Epithelial cell of prostate (primary cell): ENCODE measurements at regions not wholly inside any gene's neighbourhood (a gene's known extent, or its start where the extent isn't known, plus 50 kb on each side); places are given as distances from the start of the nearest gene placed in this dataset.
"Not testable (repeated sequence)": the region's sequence is repeated elsewhere in the genome, so short reads cannot be mapped to it uniquely, and the experiment has no call there.

Experiments
- DNase-seq: peaks from one replicate; pipeline ENCODE4 v3.0.0-alpha.2; 2011; ENCODE audit warnings: low read depth, low spot score
- H3K27ac ChIP-seq: fragments of 450-650 bp; 2 replicates; pipeline ENCODE4 v1.5.1; 2017; ENCODE audit warnings: mild to moderate bottlenecking

DNA sequence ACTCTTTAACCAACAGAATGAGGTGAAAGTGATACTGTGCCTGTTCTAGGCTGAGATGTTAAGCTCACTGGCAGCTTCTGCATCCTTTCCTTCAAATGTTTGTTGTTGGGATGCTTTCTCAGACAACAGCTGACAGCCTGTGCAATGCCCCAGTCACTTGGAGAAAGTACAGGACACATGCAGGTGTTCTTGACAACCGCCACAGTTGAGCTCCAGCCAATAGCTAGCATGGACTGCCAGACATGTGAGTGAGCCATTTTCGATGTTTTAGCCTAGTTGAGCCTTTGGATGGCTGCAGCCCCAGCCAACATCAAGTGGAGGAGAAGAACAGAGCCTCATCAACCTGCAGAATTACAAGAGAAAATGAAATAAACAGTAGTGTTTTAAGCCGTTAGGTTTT is 94.1 kb upstream of the PPP3CA start:
- no peak overlapping the region for H3K27ac ChIP-seq
- no peak for DNase-seq

DNA sequence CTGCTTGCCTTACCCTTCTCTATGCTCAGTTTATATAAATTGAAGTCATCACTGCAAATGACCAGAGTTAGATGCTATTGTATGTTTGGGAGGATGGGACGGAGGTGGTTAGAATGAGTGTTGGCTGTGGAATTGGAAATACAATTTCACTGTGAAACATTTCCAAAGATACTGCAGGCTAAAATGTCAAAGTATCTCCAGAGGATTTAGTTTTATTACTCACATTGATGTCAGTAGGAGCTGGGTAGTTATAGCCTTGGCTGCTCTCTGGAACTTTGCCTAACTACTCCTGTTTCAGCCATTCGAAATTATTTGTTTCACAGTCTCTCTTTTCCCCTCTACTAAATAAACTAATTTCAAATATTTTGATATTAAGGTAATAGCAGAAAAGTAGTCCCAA is 92.6 kb upstream of the PPP3CA start:
- H3K27ac ChIP-seq, result no peak overlapping the region
- DNase-seq, result no peak

DNA sequence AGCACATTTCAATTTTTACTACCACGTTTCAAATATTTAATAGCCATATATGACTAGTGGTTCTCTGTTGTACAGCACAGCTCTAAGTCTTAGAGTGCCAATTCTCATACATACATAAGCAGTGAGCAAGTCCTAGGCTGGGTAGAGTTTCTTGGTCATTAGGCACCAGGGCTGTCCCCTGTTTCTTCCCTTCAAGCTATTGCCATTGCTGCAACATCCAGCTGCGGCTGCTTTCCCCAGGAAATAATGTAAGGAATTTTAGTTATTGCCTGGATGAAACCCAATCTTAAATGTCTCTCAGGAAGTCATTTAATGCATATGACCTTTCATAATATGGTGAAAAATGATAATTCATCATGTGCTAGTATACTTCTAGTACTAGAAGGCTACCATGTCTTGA is 74.1 kb upstream of the PPP3CA start:
- no peak for DNase-seq

DNA sequence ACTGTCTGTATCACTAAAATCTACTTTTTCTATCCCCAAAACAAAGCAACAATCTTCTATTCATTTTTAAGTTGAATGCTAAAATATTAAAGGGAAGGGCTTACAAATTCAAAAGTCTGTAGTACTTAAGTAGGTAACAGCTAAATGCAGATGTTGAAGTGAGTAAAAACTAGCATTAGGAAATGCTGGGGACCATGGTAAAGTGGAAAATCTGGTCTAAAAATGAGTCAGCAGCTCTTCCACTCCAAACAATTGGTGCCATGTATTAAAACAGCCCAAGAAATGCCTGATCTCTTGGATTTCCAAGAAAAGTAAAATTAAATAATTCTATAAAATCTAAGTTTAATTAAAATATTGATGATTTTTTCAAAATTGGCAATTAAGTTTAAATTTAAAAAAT is 73.3 kb upstream of the PPP3CA start:
- no peak overlapping the region for H3K27ac ChIP-seq
- no peak for DNase-seq

More for the DNA sequence above, 74.1 kb upstream of the PPP3CA start:
- no peak overlapping the region for H3K27ac ChIP-seq

DNA sequence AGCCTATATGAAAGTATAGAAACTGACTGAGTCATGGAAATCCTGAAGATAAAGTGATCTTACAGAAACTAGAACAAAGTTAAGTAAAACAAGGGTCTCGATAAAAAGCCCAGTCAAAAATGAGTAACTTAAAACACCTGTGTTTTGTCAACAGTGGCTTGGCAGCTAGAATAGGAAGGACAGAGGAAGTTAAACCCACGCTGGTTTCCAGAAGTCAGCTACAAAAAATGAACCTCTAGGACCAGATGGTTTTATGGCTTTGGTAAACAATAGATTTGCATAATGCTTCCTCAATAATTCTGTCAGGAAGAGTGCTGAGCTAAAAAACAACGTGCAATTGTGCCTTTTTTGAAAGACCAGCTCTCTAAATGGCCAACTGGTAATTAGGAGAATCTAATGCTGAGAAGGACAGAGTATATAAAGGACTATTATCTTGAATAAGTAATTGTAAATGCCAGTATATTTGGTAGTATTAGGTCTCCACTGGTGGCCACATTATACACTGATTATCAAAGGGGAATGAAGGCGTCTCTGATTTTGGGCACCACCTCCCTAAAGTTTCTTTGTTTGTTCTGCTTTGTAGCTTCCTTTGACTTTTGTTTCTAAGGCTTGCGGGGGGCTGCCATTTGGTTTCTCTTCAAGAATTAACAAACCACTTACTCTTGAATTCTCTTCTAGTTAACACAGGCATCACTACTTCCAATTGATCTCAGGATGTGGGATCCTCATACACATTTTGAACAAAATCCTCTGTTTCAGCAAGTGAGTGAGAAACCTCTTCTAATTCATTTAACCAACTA is 72.2 kb upstream of the PPP3CA start:
- DNase-seq, result no peak

DNA sequence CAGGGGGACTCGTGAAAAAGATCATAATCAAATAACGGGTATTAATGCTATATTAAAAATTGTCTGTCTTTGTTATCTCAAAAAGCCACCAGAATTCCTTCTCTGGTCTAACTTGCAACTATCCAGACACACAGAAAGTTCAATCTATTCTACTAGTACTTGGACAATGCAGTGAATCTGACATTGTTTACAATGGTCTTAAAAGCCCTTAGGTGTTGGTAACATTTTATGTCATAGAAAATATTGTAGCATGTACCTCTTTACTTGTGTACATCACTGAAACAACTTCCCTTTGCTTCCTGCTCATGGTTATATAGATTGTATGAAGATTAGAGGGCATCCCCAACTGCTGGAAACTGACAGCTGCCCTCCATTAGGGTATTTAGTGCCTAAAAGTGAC is 71.1 kb upstream of the PPP3CA start:
- DNase-seq, result no peak
- H3K27ac ChIP-seq, result no peak overlapping the region

More for the DNA sequence above, 72.2 kb upstream of the PPP3CA start:
- H3K27ac ChIP-seq, result no peak overlapping the region

DNA sequence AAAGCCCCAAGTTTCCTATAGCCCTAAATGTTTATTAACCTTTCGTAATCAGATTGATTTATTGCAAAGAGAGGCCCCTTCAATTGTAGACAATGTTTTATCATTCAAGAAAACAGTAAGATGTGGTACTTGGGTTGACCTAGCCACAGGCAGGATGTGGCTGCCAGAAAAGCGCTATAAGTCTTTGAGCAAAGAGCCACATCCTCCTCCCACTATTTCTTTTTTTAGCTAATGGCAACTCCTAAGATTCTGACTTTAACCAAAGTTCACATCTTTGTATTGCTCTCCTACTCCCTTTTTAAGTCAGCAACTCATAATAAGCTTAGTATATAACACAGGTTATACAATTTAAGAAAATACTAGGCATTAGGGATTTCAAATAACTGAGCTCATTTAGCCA is 70.7 kb upstream of the PPP3CA start:
- H3K27ac ChIP-seq, result no peak overlapping the region
- no peak for DNase-seq

DNA sequence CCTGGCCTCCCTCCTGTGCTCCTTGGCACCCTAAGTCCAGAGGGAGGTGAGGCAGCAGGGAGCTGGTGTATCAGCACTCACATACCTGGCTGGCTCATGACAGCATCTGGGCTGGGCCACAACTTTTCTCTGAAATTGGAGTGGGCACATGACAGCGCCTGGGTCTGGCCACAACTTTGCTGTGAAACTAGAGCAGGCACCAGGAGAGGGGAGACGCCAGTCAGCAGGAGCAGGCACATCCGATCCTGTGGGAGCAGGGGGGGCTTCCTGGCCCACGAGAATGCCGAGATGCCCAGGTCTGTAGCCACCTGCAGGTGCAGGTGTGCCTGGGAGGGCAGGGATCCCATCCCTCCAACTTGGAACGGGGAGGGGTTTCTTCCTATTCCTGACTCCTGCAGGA is 69.7 kb upstream of the PPP3CA start:
- H3K27ac ChIP-seq, result no peak overlapping the region
- no peak for DNase-seq

DNA sequence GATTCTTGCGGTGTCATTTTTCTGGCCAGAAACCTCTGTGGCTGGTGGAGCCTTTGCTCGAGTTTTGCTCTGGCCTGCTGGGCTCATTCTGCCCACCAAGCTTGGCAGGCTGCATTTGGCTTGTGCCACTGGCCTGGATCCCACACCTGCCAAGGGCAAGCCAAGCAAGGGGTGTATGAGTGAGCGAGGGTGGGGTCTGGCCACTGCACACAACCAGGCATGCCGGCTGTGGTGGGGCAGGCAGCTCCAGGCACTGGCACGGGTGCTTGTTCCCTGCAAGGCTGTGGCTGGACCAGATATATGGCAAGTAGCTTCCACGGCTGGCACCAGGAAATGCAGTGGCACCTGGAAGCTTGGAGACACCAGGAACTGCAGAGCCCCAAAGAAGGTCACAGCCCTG is 68.6 kb upstream of the PPP3CA start:
- H3K27ac ChIP-seq, result no peak overlapping the region
- DNase-seq, result no peak

DNA sequence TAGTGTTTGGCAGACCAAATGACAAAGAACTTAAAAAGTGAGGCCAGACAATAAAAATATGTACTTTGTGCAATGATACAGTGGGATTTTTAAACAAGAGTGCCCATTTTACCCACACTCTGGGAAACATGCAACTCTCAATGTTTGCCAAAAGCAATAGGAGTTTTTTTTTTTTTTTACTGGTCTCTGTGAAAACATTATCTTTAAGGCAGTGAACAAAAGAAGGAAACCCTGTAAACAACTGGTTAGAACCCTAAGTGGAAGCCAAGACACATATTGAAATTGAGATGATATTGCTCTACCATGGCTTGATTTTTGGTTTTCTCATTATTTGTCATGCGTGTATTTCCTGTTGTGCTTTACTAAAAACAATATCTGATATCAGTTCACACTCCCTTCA is 67.2 kb upstream of the PPP3CA start:
- DNase-seq, result no peak
- no peak overlapping the region for H3K27ac ChIP-seq

DNA sequence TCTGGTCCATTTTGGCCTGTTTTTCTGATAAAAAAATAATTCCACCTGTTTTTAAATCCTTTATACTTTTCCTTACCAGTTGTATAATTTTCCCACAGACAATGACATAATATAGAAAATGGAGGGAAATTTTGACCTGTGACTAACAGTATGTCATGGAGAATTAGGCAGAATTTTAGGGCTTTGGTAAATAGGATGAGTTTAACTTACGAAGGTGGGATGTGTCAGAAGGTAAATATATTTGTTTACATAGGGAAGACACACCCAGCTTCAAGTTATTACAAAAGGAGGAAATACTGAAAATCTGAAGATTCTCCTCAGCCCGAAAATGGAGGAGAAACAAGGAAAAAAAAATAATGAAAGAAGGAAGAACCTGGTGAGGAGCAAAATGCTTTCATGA is 64.6 kb upstream of the PPP3CA start:
- DNase-seq, result no peak
- H3K27ac ChIP-seq, result no peak overlapping the region

DNA sequence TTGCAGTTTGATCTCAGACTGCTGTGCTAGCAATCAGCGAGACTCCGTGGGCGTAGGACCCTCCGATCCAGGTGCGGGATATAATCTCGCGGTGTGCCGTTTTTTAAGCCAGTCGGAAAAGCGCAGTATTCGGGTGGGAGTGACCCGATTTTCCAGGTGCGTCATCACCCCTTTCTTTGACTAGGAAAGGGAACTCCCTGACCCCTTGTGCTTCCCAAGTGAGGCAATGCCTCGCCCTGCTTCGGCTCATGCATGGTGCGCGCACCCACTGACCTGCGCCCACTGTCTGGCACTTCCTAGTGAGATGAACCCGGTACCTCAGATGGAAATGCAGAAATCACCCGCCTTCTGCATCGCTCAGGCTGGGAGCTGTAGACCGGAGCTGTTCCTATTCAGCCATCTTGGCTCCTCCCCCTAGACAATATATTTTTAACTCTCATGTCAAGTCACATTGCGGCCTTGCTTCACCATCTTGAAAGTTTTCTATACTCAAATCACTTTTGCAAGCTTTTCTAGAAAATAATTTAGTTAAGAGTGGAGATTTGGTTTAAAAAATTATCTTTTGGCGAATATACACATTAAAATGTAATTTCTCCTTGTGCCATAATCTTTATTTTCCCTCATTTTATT is 64.1 kb upstream of the PPP3CA start:
- DNase-seq, H3K27ac ChIP-seq: not testable (repeated sequence)

DNA sequence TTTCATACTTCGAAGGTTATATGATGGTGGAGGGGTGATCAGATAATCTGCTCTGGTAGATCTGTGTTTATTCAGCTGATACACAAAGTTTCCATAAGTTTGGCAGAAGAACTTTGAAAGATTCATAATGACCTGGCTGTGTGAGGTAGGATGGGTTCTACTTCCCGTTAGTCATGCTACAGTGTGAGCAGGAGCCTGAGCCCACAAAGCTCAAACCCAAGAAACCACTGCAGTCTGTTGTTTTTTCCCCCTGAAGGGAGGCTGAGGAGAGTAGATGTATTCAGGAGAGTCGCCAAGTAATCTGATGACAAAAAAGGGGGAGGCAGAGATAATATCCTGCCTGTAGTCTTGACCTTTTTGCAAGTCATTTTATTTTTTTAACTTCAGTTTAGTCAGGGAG is 52.8 kb upstream of the PPP3CA start:
- DNase-seq, result no peak
- H3K27ac ChIP-seq, result no peak overlapping the region

DNA sequence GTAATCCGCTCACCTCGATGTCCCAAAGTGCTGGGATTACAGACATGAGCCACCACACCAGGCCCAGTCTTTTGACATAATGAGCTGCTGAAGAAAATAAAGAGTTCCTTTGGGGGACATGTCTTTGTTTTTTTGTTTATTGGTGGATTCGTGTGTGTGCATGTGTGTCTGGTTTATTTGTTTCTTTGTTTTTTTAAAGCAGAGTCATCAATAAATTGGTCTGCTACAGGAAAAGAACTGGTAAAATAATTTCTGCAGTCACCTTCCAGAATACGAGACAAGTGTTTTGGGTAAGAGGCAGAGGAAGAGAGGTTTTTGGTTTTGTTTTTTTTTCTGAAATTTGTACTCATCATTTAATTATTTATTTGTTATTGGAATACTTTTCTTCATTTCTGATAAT is 51.5 kb upstream of the PPP3CA start:
- no peak for DNase-seq
- no peak overlapping the region for H3K27ac ChIP-seq
